GM12872 (cell line): ENCODE measurements at regions not wholly inside any gene's neighbourhood (a gene's known extent, or its start where the extent isn't known, plus 50 kb on each side); places are given as distances from the start of the nearest gene placed in this dataset.

ENCODE experiments used
- CTCF ChIP-seq: IDR thresholded peaks from 3 replicates; pipeline ENCODE4 v1.5.1; 2011; ENCODE audit warnings: low read depth, mild to moderate bottlenecking, low read length, moderate library complexity; ENCODE audit not compliant: insufficient read depth

GRCh38 chr3:105976196-105976595 lies 107.4 kb upstream of the CBLB start:
- TF ChIP-seq CTCF, result no peak

GRCh38 chr3:105979961-105980360 lies 111.1 kb upstream of the CBLB start:
- no peak for TF ChIP-seq CTCF

- no peak for TF ChIP-seq CTCF
Measured at GRCh38 chr3:105982207-105982606, 113.4 kb upstream of the CBLB start.

GRCh38 chr3:105984837-105985236 lies 116.0 kb upstream of the CBLB start:
- TF ChIP-seq CTCF, result no peak

- no peak for TF ChIP-seq CTCF
Measured at GRCh38 chr3:105987809-105988208, 119.0 kb upstream of the CBLB start.

- TF ChIP-seq CTCF, result no peak
Measured at GRCh38 chr3:105988540-105989212, 119.9 kb upstream of the CBLB start.

GRCh38 chr3:105996781-105997180 lies 128.0 kb upstream of the CBLB start:
- TF ChIP-seq CTCF, result no peak
